ENCODE measurements at regions not wholly inside any gene's neighbourhood (a gene's known extent, or its start where the extent isn't known, plus 50 kb on each side); places are given as distances from the start of the nearest gene placed in this dataset.
"Not testable (repeated sequence)": the region's sequence is repeated elsewhere in the genome, so short reads cannot be mapped to it uniquely, and the experiment has no call there.

- peaks cover 18% of the 10 kb centered on the region for H3K9me3 Mint-ChIP-seq
- no peak overlapping the region for H3K27ac Mint-ChIP-seq
- H3K27me3 Mint-ChIP-seq: no peaks in the 10 kb centered on the region
- no peak for ATAC-seq
- no peaks in the 10 kb centered on the region for H3K36me3 Mint-ChIP-seq
- H3K4me1 Mint-ChIP-seq: no peaks in the 10 kb centered on the region
- no peak overlapping the region for H3K4me3 Mint-ChIP-seq
Observed at GRCh38 chr14:40232302-40232701, 800.1 kb upstream of the FBXO33 start.

GRCh38 chr14:40229676-40230075, 797.4 kb upstream of the FBXO33 start:
- Mint-ChIP-seq H3K36me3 (no peaks in the 10 kb centered on the region), H3K27me3 (no peaks in the 10 kb centered on the region), H3K27ac (no peak overlapping the region), H3K9me3 (peaks cover 15% of the 10 kb centered on the region), H3K4me3 (no peak overlapping the region), H3K4me1 (no peaks in the 10 kb centered on the region)
- no peak for ATAC-seq

- Mint-ChIP-seq H3K27me3 (no peaks in the 10 kb centered on the region), H3K36me3 (no peaks in the 10 kb centered on the region), H3K27ac (no peak overlapping the region), H3K4me1 (peaks cover 12% of the 10 kb centered on the region), H3K9me3 (peaks cover 14% of the 10 kb centered on the region), H3K4me3 (no peak overlapping the region)
- ATAC-seq: no peak
Observed at GRCh38 chr14:40222996-40223395, 790.8 kb upstream of the FBXO33 start.

- Mint-ChIP-seq H3K36me3 (no peaks in the 10 kb centered on the region), H3K27ac (no peak overlapping the region), H3K9me3 (peaks cover 10% of the 10 kb centered on the region)
Observed at GRCh38 chr14:40221428-40221827, 789.2 kb upstream of the FBXO33 start.

GRCh38 chr14:40219032-40219431, 786.8 kb upstream of the FBXO33 start:
- no peak for ATAC-seq
- Mint-ChIP-seq H3K27me3 (no peaks in the 10 kb centered on the region), H3K36me3 (no peaks in the 10 kb centered on the region), H3K4me1 (peaks cover 14% of the 10 kb centered on the region), H3K27ac (no peak overlapping the region), H3K4me3 (no peak overlapping the region), H3K9me3 (peaks cover 12% of the 10 kb centered on the region)

More at GRCh38 chr14:40221428-40221827, 789.2 kb upstream of the FBXO33 start:
- ATAC-seq: no peak
- peaks cover 14% of the 10 kb centered on the region for H3K4me1 Mint-ChIP-seq
- H3K27me3 Mint-ChIP-seq: no peaks in the 10 kb centered on the region
- H3K4me3 Mint-ChIP-seq: no peak overlapping the region

GRCh38 chr14:40218282-40218941, 786.2 kb upstream of the FBXO33 start:
- H3K4me1 Mint-ChIP-seq: peaks cover 14% of the 10 kb centered on the region
- H3K27me3 Mint-ChIP-seq: no peaks in the 10 kb centered on the region
- H3K9me3 Mint-ChIP-seq: peaks cover 12% of the 10 kb centered on the region
- peak; percentile 48 for ATAC-seq
- peak overlapping the region; percentile 25 for H3K27ac Mint-ChIP-seq
- no peak overlapping the region for H3K4me3 Mint-ChIP-seq
- H3K36me3 Mint-ChIP-seq: no peaks in the 10 kb centered on the region

- no peaks in the 10 kb centered on the region for H3K27me3 Mint-ChIP-seq
- H3K4me1 Mint-ChIP-seq: peaks cover 14% of the 10 kb centered on the region
- no peak overlapping the region for H3K27ac Mint-ChIP-seq
- H3K4me3 Mint-ChIP-seq: no peak overlapping the region
- ATAC-seq: no peak
- peaks cover 7% of the 10 kb centered on the region for H3K9me3 Mint-ChIP-seq
- no peaks in the 10 kb centered on the region for H3K36me3 Mint-ChIP-seq
Observed at GRCh38 chr14:40216976-40217375, 784.7 kb upstream of the FBXO33 start.

GRCh38 chr14:40216408-40216807, 784.2 kb upstream of the FBXO33 start:
- H3K4me3 Mint-ChIP-seq, H3K9me3 Mint-ChIP-seq, H3K27ac Mint-ChIP-seq, H3K27me3 Mint-ChIP-seq, ATAC-seq, H3K36me3 Mint-ChIP-seq: not testable (repeated sequence)
- peaks cover 14% of the 10 kb centered on the region for H3K4me1 Mint-ChIP-seq

GRCh38 chr14:40213701-40214100, 781.5 kb upstream of the FBXO33 start:
- Mint-ChIP-seq H3K36me3 (no peaks in the 10 kb centered on the region), H3K27me3 (no peaks in the 10 kb centered on the region), H3K4me1 (peaks cover 9% of the 10 kb centered on the region), H3K9me3 (peaks cover 7% of the 10 kb centered on the region), H3K27ac (no peak overlapping the region), H3K4me3 (no peak overlapping the region)
- ATAC-seq: no peak

- Mint-ChIP-seq H3K9me3 (no peaks in the 10 kb centered on the region), H3K27ac (no peak overlapping the region), H3K36me3 (no peaks in the 10 kb centered on the region), H3K4me3 (no peak overlapping the region), H3K4me1 (no peaks in the 10 kb centered on the region), H3K27me3 (no peaks in the 10 kb centered on the region)
- ATAC-seq: no peak
Observed at GRCh38 chr14:40204441-40205175, 772.4 kb upstream of the FBXO33 start.

GRCh38 chr14:40199101-40199500, 766.9 kb upstream of the FBXO33 start:
- no peaks in the 10 kb centered on the region for H3K9me3 Mint-ChIP-seq
- no peaks in the 10 kb centered on the region for H3K27me3 Mint-ChIP-seq
- no peaks in the 10 kb centered on the region for H3K4me1 Mint-ChIP-seq
- H3K36me3 Mint-ChIP-seq: no peaks in the 10 kb centered on the region
- no peak overlapping the region for H3K27ac Mint-ChIP-seq
- no peak overlapping the region for H3K4me3 Mint-ChIP-seq
- no peak for ATAC-seq

GRCh38 chr14:40197344-40197743, 765.1 kb upstream of the FBXO33 start:
- no peak for ATAC-seq
- Mint-ChIP-seq H3K4me1 (no peaks in the 10 kb centered on the region), H3K27me3 (no peaks in the 10 kb centered on the region), H3K27ac (no peak overlapping the region), H3K9me3 (no peaks in the 10 kb centered on the region), H3K36me3 (no peaks in the 10 kb centered on the region), H3K4me3 (no peak overlapping the region)

- no peaks in the 10 kb centered on the region for H3K36me3 Mint-ChIP-seq
Observed at GRCh38 chr14:40188006-40188405, 755.8 kb upstream of the FBXO33 start.

GRCh38 chr14:40164083-40164482, 731.9 kb upstream of the FBXO33 start:
- Mint-ChIP-seq H3K4me1 (no peaks in the 10 kb centered on the region), H3K27me3 (no peaks in the 10 kb centered on the region), H3K27ac (no peak overlapping the region), H3K4me3 (no peak overlapping the region), H3K9me3 (peaks cover 19% of the 10 kb centered on the region), H3K36me3 (no peaks in the 10 kb centered on the region)
- ATAC-seq: no peak

More at GRCh38 chr14:40188006-40188405, 755.8 kb upstream of the FBXO33 start:
- Mint-ChIP-seq H3K4me3 (no peak overlapping the region), H3K4me1 (no peaks in the 10 kb centered on the region), H3K27me3 (no peaks in the 10 kb centered on the region), H3K9me3 (no peaks in the 10 kb centered on the region), H3K27ac (no peak overlapping the region)
- no peak for ATAC-seq

GRCh38 chr14:40139657-40140056, 707.4 kb upstream of the FBXO33 start:
- Mint-ChIP-seq H3K27ac (no peak overlapping the region), H3K4me3 (no peak overlapping the region), H3K27me3 (no peaks in the 10 kb centered on the region), H3K36me3 (no peaks in the 10 kb centered on the region), H3K9me3 (peaks cover 6% of the 10 kb centered on the region), H3K4me1 (no peaks in the 10 kb centered on the region)
- no peak for ATAC-seq

GRCh38 chr14:40133463-40133862, 701.2 kb upstream of the FBXO33 start:
- no peak for ATAC-seq
- Mint-ChIP-seq H3K4me1 (no peaks in the 10 kb centered on the region), H3K27me3 (no peaks in the 10 kb centered on the region), H3K9me3 (peaks cover 22% of the 10 kb centered on the region), H3K4me3 (no peak overlapping the region), H3K36me3 (no peaks in the 10 kb centered on the region), H3K27ac (no peak overlapping the region)
